ENCODE measurements at regions not wholly inside any gene's neighbourhood (a gene's known extent, or its start where the extent isn't known, plus 50 kb on each side); places are given as distances from the start of the nearest gene placed in this dataset.
"Not testable (repeated sequence)": the region's sequence is repeated elsewhere in the genome, so short reads cannot be mapped to it uniquely, and the experiment has no call there.

- DNase-seq (ENCODE audit: low spot score); intact Hi-C loops (cut with DNase I): not testable (repeated sequence)
- peak; percentile 38 for ATAC-seq
These were observed 5194.2 kb upstream of the TPTE start for GRCh38 chr21:5327220-5327619.

GRCh38 chr21:5329311-5329939, 5192.0 kb upstream of the TPTE start:
- intact Hi-C loops (cut with DNase I); DNase-seq (ENCODE audit: low spot score): not testable (repeated sequence)
- peak; percentile 61 for ATAC-seq

GRCh38 chr21:5357839-5358238, 5163.5 kb upstream of the TPTE start:
- intact Hi-C loops (cut with DNase I); DNase-seq (ENCODE audit: low spot score); ATAC-seq: not testable (repeated sequence)

Measured in sciatic nerve (tissue), 2 donors.